ENCODE measurements at regions not wholly inside any gene's neighbourhood (a gene's known extent, or its start where the extent isn't known, plus 50 kb on each side); places are given as distances from the start of the nearest gene placed in this dataset.

GRCh38 chrX:115368876-115369275 is 79.4 kb downstream of the LUZP4 start:
- TF ChIP-seq CTCF (IDR thresholded peaks at IDR 0.05) (no peak), POLR2A (IDR thresholded peaks at IDR 0.05) (no peak)
